Eye (tissue), 1 donor: ENCODE measurements at regions not wholly inside any gene's neighbourhood (a gene's known extent, or its start where the extent isn't known, plus 50 kb on each side); places are given as distances from the start of the nearest gene placed in this dataset.

Experiments used
- DNase-seq: peaks from one replicate; pipeline ENCODE4 v3.0.0-alpha.2; 2015

DNA sequence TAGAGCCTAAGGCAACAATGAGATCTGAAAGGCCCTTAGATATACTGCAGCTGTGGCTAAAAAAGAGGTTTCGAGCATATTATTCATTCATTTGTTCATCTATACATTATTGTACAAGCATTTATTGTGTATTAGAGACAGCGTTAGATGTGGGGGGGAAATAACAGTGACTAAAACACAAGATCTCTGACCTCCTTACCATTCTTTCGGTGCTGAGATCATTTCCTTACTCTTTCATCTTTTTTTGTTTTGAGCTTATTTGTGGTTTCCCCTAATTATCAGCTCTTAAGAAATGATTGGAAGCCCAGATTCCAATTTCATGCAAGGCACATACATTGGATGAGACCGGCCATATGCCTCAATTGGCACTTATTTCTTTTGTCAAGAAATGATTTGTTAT lies 113.2 kb downstream of the SEC61B start:
- no peak for DNase-seq

DNA sequence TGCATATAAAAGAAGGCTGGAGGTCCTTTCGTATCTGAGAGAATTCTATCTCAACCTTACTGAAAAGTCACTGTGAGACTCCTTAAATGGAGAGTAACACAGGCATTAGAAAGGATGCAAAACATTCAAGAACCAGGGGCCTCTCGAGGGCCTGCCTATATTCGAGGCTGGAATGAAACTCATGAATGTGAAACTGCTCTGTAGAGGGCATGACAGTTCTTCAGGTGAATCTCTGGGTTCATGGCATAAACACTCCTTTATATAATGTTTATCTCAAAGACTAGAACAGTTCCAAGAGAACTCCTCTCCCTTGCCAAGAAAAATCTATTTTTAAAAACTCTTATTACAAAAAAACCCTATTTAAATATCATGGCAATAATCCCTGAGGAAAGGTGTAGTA lies 113.9 kb downstream of the SEC61B start:
- DNase-seq = no peak

GRCh38 chr9:99336531-99336930 lies 114.4 kb downstream of the SEC61B start:
- no peak for DNase-seq

DNA sequence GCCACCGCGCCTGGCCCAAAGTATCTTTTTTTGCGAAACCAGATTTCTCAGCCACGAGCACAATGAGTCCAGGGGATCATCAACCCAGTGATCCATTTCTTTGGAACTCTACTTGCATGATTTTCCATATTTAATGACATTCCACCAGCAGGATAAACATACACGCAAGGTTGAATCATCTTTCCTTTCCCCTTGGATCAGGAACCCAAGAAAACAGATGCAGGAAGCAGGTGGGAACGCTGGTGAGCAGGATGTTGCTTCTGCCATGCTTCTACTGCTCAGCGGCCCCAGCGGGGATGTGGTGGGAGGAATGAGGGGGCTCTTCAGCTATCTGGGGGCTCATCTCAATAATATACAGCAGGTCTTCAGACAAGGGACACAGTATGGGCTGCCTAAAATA lies 118.2 kb downstream of the SEC61B start:
- no peak for DNase-seq

DNA sequence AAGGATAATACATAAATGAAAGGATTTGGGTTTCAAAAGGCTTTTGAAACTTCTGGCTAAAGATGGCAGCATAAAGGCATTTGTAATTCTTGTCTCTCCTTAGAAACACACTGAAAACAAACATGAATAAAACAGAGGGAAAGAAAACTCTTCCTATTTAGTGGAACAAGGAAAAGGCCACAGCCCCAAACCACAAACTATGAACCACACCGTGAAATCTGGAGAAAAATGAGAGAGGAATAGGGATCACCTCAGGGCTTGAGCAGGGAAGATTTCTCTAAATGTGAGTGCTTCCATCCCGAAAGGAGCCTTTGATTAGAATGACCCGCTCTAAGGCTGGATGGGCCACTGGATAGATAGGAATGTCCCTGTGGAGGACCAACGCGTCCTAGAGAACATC lies 119.6 kb downstream of the SEC61B start:
- no peak for DNase-seq

- DNase-seq = no peak
These were observed 123.4 kb downstream of the SEC61B start for GRCh38 chr9:99345451-99345850.

DNA sequence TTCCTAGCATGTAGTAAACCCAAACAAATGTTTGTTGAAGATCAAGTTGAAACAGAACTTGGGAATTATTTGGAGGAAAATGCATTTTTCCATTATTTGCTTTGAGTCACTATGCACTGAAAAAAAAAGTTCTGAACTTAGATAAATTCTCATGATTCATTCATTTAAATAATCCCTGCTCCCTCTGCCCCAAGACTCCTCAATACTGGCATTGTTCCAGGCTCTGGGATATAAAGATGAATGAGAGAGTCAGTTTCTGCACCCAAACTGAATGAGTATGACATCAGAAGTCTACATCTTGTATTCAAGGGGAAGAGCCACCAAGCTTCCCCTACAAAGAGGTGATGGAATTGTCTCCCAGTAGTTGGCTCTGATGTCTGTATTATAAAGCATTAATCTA lies 123.9 kb downstream of the SEC61B start:
- DNase-seq = no peak

- DNase-seq = no peak
These were observed 125.5 kb downstream of the SEC61B start for GRCh38 chr9:99347568-99347967.

DNA sequence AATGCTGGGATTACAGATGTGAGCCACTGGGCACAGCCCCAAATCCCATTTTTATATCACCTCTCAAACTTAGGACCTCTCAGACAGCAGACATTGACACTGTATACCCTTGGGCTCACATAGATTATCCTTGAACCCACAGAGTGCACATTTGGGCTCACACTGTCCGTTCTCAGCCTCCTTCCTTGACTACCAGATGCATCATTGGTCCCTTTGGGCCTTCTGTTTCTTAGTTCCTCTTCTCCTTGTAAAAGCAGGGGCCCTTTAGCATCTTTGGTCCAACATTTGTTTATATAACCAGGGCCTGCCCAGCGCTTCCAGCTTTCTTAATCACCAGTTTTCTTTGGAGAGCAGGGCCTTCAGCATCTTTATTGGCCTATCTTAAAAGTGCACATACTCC lies 126.2 kb downstream of the SEC61B start:
- DNase-seq = no peak

- no peak for DNase-seq
These were observed 127.8 kb downstream of the SEC61B start for GRCh38 chr9:99349870-99350269.

DNA sequence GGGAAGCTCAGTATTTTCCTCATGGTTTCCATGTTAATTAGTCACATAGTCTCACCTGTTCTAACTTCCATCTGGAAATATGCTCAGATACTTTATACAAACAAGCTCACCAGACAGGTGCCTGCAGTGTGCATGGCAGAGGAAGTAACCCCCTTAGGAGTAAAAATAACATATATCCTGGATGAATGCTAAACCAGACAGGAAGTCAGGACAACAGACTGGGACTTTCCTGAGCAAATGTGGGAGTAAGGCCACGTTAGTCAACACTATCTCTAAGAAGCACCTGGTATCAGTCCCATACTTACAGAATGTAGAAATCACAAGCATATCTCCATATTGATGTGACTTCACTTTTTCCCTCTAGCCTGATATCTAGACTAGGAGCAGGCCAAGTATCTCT lies 128.4 kb downstream of the SEC61B start:
- DNase-seq = no peak

DNA sequence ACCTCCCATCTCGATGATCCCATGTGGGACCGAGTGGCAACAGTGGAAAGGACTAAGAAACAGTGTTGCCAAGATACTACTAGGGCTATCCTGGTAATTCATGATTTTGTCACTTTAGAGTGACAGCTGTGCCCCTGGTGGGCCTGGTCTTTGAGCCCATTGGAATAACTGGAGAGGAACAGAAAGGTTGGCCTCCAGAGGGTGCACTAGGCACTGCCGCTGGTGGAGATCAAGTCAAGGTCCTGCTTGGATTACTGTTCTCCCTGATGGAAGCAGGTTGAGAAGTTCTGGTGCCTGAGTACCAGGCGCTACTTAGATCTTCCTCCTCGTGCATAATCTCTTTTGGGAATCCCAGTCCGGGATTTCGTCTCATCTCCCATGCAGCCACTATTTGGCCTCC lies 129.6 kb downstream of the SEC61B start:
- DNase-seq = no peak

- DNase-seq = no peak
These were observed 130.7 kb downstream of the SEC61B start for GRCh38 chr9:99352826-99353225.

DNA sequence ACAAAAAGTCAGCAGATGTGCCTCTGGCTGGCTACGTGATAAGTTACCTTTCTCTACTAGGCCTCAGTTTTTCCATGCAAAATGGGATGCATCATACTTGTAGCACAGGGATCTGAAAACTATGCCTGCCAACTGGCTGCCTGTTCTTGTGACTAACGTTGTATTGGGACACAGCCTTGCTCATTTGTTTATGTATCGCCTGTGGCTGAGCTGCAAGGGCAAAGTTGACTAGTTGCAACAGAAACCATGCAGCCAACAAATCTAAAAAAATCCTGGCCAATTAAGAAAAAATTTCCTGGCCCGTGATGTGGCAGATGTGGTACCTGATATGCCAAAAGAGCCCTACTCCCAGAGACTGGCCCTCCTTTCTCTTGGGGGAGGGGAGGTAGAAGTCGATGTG lies 131.3 kb downstream of the SEC61B start:
- DNase-seq = no peak

DNA sequence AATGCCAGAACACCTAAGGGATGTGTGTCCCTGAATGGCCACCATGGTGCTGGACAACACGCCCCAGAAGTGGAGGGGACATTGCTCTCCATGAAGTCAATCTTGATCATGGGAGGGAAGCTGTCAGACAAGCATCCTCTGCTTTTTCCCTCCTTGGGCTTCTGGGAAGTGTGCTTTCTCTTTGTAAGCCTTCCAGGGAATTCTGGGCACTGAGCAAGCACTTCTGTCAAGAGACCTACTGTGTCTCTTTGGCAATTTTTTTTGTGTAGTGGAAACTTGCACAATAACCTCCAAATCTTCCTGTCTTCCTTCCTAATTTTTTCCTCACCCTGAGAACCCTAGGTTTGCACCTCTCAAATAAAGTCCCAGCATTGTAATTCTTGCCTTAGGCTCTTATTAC lies 132.0 kb downstream of the SEC61B start:
- no peak for DNase-seq

- no peak for DNase-seq
These were observed 134.5 kb downstream of the SEC61B start for GRCh38 chr9:99356512-99356971.

DNA sequence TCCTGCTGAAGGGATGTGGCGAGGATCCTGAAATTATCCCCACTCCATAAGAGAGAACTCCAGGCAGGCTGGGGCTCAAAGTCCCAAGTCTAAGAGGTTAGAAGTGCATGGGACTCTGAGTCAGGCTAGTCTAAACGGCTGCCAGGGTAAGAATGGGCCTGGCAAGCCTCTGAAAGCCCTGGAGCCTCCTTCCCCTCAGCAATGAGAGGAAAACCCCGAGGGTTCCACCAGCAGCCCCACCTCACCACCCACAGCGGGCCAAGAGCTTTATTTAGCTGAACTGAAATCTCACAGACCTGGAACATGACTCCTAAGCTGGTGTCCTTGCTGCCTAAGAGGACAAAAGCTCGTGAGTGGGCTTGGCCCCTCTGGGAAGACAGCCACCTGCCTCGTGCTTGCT lies 135.5 kb downstream of the SEC61B start:
- DNase-seq = no peak

DNA sequence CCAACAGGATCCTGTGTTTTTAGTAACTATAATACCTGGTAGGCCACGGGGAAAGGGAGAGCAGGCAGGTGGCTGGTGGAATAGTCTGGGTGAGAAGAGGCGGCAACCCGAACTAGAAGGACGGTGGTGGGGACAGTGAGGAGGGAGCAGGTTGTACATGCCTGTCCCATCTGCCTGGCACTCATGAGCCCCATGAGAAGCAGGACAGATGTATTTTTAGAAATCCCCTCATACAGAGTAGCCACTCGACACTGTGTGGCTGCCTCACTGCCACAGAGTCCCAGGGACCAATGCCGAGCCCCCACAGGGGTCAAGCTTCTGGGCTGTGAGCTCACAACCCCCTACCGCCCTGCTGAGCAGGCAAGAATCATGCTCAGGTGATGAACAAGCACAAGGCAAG lies 136.6 kb downstream of the SEC61B start:
- DNase-seq = no peak

DNA sequence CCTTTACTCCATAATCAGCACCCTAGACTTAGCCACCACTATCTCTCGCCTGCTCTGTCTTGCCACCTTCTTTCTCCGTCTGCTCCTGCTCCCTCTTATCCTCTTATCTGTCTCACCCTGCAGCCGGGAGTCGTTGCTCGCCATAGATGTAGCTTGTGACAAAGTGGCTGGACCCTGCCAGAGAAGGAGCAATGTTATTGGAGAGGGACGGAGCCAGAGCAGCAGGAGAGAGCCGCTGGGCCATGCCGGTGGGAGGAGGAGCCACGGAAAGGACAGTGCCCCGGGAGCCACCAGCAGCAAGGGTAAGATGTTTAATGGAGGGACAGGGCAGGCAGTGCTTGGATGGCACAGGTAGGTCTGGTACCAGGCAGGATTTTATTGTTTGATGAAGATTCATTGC lies 137.3 kb downstream of the SEC61B start:
- no peak for DNase-seq

DNA sequence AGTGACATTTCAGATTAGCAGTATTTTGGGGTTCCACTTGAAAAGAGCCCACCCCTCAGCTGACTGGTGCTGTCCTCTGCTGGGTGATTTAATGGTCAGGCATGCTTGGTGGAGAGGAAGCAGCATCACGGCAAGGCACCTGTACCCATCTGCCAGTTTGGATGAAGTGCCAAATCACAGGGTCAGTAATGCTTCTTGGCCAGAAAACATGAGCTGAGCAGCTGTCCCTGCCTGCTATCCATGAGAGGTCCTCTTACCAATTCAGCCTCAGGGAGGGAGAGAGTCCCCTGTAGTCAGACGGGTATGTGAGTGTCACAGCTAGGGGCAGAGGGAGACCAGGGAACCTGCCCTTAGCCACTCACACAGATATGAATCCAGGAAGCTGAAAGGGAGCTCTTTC lies 137.9 kb downstream of the SEC61B start:
- DNase-seq = no peak

DNA sequence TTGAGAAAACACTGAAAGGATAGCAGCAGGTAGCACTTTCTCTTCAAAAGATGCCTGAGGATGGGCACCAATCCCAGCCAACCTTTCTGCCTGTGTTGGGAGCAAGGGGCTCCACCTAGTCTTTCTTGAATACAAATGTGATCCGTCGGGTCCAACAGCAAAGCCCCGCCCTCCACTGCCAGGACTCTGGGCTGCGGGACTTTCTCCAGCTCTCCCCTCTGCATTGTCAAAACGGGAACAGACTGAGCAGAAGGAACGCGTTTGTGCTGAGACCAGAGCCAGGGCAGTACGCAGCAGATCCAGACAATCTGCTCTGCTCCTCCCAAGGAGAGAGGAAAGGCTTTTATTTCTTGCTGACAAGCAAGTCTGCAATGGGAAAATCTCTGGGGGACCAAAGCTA lies 139.7 kb downstream of the SEC61B start:
- DNase-seq = peak; percentile 51

DNA sequence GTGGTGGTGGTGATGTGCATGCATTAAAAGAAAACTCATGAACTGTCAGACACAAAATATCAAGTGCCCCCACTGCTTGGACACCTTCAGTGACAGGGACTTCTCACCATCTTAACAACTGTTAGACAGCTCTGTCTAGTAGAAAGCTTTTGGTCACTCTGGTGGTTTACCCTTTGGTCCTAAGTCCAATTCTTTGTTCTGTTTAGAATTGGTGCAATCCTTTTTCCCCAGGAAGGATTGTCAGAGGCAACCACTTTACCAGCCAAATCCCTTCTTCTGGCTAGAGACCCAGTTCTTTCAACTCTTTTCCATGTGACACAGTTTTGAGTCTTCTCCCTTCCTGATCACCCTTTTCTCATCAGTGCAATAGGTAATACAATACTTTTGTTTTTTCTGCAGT lies 140.2 kb downstream of the SEC61B start:
- DNase-seq = no peak

GRCh38 chr9:99363509-99363908 lies 141.4 kb downstream of the SEC61B start:
- DNase-seq = no peak

DNA sequence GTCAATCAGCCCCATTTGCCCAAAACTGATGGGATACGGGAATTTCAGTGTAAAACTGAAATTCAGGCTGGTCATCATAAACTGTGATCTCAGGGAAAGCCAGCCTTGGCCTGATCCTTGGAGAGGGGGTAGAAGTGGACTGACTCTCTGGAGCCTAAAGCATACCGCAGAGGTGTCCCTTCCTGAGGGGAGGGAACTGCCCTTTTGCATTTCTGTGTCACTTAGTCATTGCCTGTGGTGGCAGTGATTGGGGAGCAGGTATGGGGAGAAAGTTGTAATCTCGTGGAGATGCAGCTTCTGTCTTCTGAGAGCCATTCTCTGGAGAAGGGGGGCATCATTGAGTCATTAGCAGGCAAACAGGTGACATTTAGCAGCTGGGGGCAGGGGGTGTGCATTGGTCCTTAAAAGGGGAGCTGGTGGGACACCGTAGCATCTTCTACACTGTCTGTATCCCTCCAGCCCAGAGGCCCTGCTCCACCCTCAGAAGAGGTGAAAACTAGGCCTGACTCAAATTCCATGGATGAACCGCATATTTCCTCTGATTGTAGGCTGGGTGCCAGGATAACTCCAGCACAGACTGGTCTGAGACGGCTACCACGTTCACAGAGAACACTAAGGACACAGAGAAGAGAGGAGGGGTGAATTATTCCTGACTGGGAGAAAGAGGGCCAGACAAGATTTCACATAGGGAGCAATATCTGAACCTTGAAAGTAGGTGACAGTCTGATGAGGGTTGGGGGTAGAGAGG lies 143.3 kb downstream of the SEC61B start:
- no peak for DNase-seq

- DNase-seq = no peak
These were observed 144.1 kb downstream of the SEC61B start for GRCh38 chr9:99366183-99366582.
